K562 (cell line): ENCODE measurements at regions not wholly inside any gene's neighbourhood (a gene's known extent, or its start where the extent isn't known, plus 50 kb on each side); places are given as distances from the start of the nearest gene placed in this dataset.
A peak's percentile ranks its signal among the peaks of the same experiment; 100 is the strongest.

ENCODE experiments used
- BRF2 ChIP-seq: IDR thresholded peaks from 3 replicates; pipeline ENCODE4 v1.6.1; 2011; ENCODE audit warnings: borderline replicate concordance, mild to moderate bottlenecking; ENCODE audit not compliant: insufficient read length, insufficient read depth
- NONO ChIP-seq, 2 experiments: fragments of 200-400 bp in 1 of 2; fragments of 450-650 bp in 1 of 2; formaldehyde crosslinking in 1 of 2; IDR thresholded peaks; 2 replicates each; pipeline ENCODE4 v1.6.1; 2017; ENCODE audit warnings: low read depth in 2 of 2, mild to moderate bottlenecking in 2 of 2, moderate library complexity in 2 of 2, low read length in 1 of 2
- TBP ChIP-seq: optimal IDR thresholded peaks from 2 replicates; pipeline ENCODE3; 2011; ENCODE audit warnings: low read depth, low read length, improper control_type of control experiment
- TF ChIP-seq, protein P1 (sequence below): fragments of 450-650 bp; formaldehyde crosslinking; IDR thresholded peaks from 2 replicates; pipeline ENCODE4 v1.4.0; 2022; ENCODE audit warnings: missing genetic modification characterization
- TF ChIP-seq, protein P2 (sequence below): sonication (generic); formaldehyde crosslinking; IDR thresholded peaks from 2 replicates; pipeline ENCODE4 v1.8.1; 2022; ENCODE audit warnings: missing genetic modification reagents
- TF ChIP-seq, protein P3 (sequence below): fragments of 250-450 bp; sonication (Bioruptor Pico); IDR thresholded peaks from 2 replicates; pipeline ENCODE4 v1.9.0; 2021; ENCODE audit warnings: mild to moderate bottlenecking, inconsistent platforms
- TF ChIP-seq, protein P4 (sequence below), 2 experiments: fragments of 450-650 bp in 1 of 2; sonication (generic) in 1 of 2; formaldehyde crosslinking in 1 of 2; IDR thresholded peaks; 2 replicates each; pipeline versions ENCODE4 v1.7.1 to v1.9.0; 2016 to 2022; ENCODE audit warnings: inconsistent platforms in 1 of 2, mild to moderate bottlenecking in 1 of 2, missing genetic modification reagents in 1 of 2

- TF ChIP-seq, protein P1, sequence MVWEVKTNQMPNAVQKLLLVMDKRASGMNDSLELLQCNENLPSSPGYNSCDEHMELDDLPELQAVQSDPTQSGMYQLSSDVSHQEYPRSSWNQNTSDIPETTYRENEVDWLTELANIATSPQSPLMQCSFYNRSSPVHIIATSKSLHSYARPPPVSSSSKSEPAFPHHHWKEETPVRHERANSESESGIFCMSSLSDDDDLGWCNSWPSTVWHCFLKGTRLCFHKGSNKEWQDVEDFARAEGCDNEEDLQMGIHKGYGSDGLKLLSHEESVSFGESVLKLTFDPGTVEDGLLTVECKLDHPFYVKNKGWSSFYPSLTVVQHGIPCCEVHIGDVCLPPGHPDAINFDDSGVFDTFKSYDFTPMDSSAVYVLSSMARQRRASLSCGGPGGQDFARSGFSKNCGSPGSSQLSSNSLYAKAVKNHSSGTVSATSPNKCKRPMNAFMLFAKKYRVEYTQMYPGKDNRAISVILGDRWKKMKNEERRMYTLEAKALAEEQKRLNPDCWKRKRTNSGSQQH: peak; percentile 47; the same call in 1 of the 2 replicates
- TF ChIP-seq TBP (no peak), BRF2 (no peak), NONO (IDR thresholded peaks at IDR 0.05; ENCODE audit: low read depth in 2 of 2, low read length in 1 of 2) (no peak)
- TF ChIP-seq, protein P2, sequence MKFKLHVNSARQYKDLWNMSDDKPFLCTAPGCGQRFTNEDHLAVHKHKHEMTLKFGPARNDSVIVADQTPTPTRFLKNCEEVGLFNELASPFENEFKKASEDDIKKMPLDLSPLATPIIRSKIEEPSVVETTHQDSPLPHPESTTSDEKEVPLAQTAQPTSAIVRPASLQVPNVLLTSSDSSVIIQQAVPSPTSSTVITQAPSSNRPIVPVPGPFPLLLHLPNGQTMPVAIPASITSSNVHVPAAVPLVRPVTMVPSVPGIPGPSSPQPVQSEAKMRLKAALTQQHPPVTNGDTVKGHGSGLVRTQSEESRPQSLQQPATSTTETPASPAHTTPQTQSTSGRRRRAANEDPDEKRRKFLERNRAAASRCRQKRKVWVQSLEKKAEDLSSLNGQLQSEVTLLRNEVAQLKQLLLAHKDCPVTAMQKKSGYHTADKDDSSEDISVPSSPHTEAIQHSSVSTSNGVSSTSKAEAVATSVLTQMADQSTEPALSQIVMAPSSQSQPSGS: no peak
- TF ChIP-seq, protein P3, sequence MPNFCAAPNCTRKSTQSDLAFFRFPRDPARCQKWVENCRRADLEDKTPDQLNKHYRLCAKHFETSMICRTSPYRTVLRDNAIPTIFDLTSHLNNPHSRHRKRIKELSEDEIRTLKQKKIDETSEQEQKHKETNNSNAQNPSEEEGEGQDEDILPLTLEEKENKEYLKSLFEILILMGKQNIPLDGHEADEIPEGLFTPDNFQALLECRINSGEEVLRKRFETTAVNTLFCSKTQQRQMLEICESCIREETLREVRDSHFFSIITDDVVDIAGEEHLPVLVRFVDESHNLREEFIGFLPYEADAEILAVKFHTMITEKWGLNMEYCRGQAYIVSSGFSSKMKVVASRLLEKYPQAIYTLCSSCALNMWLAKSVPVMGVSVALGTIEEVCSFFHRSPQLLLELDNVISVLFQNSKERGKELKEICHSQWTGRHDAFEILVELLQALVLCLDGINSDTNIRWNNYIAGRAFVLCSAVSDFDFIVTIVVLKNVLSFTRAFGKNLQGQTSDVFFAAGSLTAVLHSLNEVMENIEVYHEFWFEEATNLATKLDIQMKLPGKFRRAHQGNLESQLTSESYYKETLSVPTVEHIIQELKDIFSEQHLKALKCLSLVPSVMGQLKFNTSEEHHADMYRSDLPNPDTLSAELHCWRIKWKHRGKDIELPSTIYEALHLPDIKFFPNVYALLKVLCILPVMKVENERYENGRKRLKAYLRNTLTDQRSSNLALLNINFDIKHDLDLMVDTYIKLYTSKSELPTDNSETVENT (CRISPR knock-in tag): no peak
- TF ChIP-seq, protein P4, sequence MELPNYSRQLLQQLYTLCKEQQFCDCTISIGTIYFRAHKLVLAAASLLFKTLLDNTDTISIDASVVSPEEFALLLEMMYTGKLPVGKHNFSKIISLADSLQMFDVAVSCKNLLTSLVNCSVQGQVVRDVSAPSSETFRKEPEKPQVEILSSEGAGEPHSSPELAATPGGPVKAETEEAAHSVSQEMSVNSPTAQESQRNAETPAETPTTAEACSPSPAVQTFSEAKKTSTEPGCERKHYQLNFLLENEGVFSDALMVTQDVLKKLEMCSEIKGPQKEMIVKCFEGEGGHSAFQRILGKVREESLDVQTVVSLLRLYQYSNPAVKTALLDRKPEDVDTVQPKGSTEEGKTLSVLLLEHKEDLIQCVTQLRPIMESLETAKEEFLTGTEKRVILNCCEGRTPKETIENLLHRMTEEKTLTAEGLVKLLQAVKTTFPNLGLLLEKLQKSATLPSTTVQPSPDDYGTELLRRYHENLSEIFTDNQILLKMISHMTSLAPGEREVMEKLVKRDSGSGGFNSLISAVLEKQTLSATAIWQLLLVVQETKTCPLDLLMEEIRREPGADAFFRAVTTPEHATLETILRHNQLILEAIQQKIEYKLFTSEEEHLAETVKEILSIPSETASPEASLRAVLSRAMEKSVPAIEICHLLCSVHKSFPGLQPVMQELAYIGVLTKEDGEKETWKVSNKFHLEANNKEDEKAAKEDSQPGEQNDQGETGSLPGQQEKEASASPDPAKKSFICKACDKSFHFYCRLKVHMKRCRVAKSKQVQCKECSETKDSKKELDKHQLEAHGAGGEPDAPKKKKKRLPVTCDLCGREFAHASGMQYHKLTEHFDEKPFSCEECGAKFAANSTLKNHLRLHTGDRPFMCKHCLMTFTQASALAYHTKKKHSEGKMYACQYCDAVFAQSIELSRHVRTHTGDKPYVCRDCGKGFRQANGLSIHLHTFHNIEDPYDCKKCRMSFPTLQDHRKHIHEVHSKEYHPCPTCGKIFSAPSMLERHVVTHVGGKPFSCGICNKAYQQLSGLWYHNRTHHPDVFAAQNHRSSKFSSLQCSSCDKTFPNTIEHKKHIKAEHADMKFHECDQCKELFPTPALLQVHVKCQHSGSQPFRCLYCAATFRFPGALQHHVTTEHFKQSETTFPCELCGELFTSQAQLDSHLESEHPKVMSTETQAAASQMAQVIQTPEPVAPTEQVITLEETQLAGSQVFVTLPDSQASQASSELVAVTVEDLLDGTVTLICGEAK (IDR thresholded peaks at IDR 0.05): no peak
- TF ChIP-seq, protein P4 (CRISPR knock-in tag; IDR thresholded peaks at IDR 0.05): no peak
Measured at GRCh38 chr2:12178289-12179080, 432.1 kb downstream of the LPIN1 start (continued).
